ENCODE measurements at regions not wholly inside any gene's neighbourhood (a gene's known extent, or its start where the extent isn't known, plus 50 kb on each side); places are given as distances from the start of the nearest gene placed in this dataset.

DNA sequence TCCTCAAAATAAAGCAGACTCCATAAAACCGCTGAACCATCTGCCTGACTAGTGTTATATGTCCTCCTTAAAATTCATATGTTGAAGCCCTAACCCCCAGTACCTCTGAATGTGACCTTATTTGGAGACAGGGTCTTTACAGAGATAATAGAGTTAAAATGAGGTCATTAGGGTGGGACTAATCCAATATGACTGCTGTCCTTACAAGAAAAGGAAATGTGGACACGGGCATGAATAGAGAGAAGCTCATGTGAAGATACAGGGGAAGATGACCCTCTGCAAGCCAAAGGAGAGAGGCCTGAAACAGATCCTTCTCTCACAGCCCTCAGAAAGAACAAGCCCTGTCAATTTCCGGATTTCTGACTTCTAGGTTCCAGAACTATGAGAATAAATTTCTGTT is 82.0 kb upstream of the KLHL13 start:
- no peak for TF ChIP-seq CTCF (IDR thresholded peaks at IDR 0.05; ENCODE audit: low read depth, low read length)
- TF ChIP-seq EZH2phosphoT487 (IDR thresholded peaks at IDR 0.05; ENCODE audit: low read depth), result no peak
